GM23338 (cell line): ENCODE measurements at regions not wholly inside any gene's neighbourhood (a gene's known extent, or its start where the extent isn't known, plus 50 kb on each side); places are given as distances from the start of the nearest gene placed in this dataset.

Experiments used
- ATAC-seq: fragments of 200-7000 bp; cut with Tn5 transposase; 3 replicates; pipeline ENCODE4 v1.9.1; 2020
- DNase-seq: peaks from one replicate; pipeline ENCODE4 v3.0.0-alpha.2; 2015; ENCODE audit warnings: low spot score
- H2AFZ ChIP-seq: fragments of 200-600 bp; sonication (generic); 2 replicates; pipeline ENCODE4 v1.8.0; 2016; ENCODE audit warnings: antibody characterized with exemption, mild to moderate bottlenecking, moderate library complexity
- H3F3A ChIP-seq: fragments of 200-600 bp; sonication (generic); replicated peaks from 2 replicates; pipeline ENCODE4 v1.8.0; 2017; ENCODE audit warnings: antibody characterized with exemption, mixed run types, low read depth
- H3K27ac ChIP-seq: fragments of 200-600 bp; sonication (generic); 2 replicates; pipeline ENCODE4 v1.6.1; 2016; ENCODE audit warnings: low read depth
- H3K27me3 ChIP-seq: fragments of 200-600 bp; sonication (generic); 2 replicates; pipeline ENCODE4 v1.8.0; 2016; ENCODE audit warnings: mild to moderate bottlenecking, mixed run types, moderate library complexity; ENCODE audit not compliant: insufficient read depth
- H3K36me3 ChIP-seq: fragments of 200-600 bp; sonication (generic); 2 replicates; pipeline ENCODE4 v1.8.0; 2016; ENCODE audit warnings: mild to moderate bottlenecking; ENCODE audit not compliant: insufficient read depth
- H3K4me1 ChIP-seq: fragments of 200-600 bp; sonication (generic); 2 replicates; pipeline ENCODE4 v1.8.0; 2016; ENCODE audit warnings: mild to moderate bottlenecking, moderate library complexity; ENCODE audit not compliant: insufficient read depth
- H3K4me2 ChIP-seq: fragments of 200-600 bp; sonication (generic); 2 replicates; pipeline ENCODE4 v1.7.1; 2017; ENCODE audit warnings: mixed run types
- H3K4me3 ChIP-seq: fragments of 200-600 bp; sonication (generic); 2 replicates; pipeline ENCODE4 v1.6.1; 2016; ENCODE audit warnings: mixed run types
- H3K79me2 ChIP-seq: fragments of 200-600 bp; sonication (generic); replicated peaks from 2 replicates; pipeline ENCODE4 v1.8.0; 2017; ENCODE audit warnings: mild to moderate bottlenecking; ENCODE audit not compliant: insufficient read depth
- H3K9me2 ChIP-seq: fragments of 200-600 bp; sonication (generic); 2 replicates; pipeline ENCODE4 v1.8.0; 2017; ENCODE audit not compliant: insufficient read depth
- H4K20me1 ChIP-seq: fragments of 200-600 bp; sonication (generic); replicated peaks from 2 replicates; pipeline ENCODE4 v1.8.0; 2017; ENCODE audit warnings: mild to moderate bottlenecking; ENCODE audit not compliant: insufficient read depth
- H3K27ac Mint-ChIP-seq: 2 replicates; pipeline ENCODE4 v1.8.0; 2020; ENCODE audit warnings: inconsistent platforms, mild to moderate bottlenecking, moderate library complexity, mixed read lengths
- H3K27me3 Mint-ChIP-seq: 3 replicates; pipeline ENCODE4 v1.8.0; 2022; ENCODE audit warnings: low read depth, mild to moderate bottlenecking, moderate library complexity, mixed read lengths, inconsistent platforms; ENCODE audit not compliant: insufficient read depth, poor library complexity
- H3K36me3 Mint-ChIP-seq: 3 replicates; pipeline ENCODE4 v1.8.0; 2021; ENCODE audit warnings: low read depth, mild to moderate bottlenecking, inconsistent platforms, moderate library complexity, mixed read lengths
- H3K4me1 Mint-ChIP-seq: 3 replicates; pipeline ENCODE4 v1.8.0; 2020; ENCODE audit warnings: mild to moderate bottlenecking, inconsistent platforms, mixed read lengths
- H3K4me3 Mint-ChIP-seq: 3 replicates; pipeline ENCODE4 v1.8.0; 2021; ENCODE audit warnings: moderate library complexity, mild to moderate bottlenecking, inconsistent platforms, mixed read lengths
- H3K9me3 Mint-ChIP-seq: 3 replicates; pipeline ENCODE4 v1.8.0; 2020; ENCODE audit warnings: moderate library complexity, mild to moderate bottlenecking, inconsistent platforms, mixed read lengths
- CREB1 ChIP-seq: fragments of 250-450 bp; sonication (Bioruptor Pico); IDR thresholded peaks from 2 replicates; pipeline ENCODE4 v1.5.0; 2020; ENCODE audit warnings: low read depth, mild to moderate bottlenecking, moderate library complexity
- EZH2 ChIP-seq: fragments of 200-600 bp; sonication (generic); IDR thresholded peaks from one replicate; pipeline ENCODE4 v1.8.0; 2017; ENCODE audit warnings: antibody characterized with exemption, mild to moderate bottlenecking, low read depth; ENCODE audit not compliant: unreplicated experiment
- EZH2phosphoT487 ChIP-seq: fragments of 200-600 bp; sonication (generic); IDR thresholded peaks from one replicate; pipeline ENCODE4 v1.8.1; 2018; ENCODE audit warnings: antibody characterized with exemption; ENCODE audit not compliant: unreplicated experiment
- JUNB ChIP-seq: IDR thresholded peaks from one replicate; pipeline ENCODE4 v1.6.1; 2016; ENCODE audit warnings: antibody characterized with exemption; ENCODE audit not compliant: unreplicated experiment
- NANOG ChIP-seq: IDR thresholded peaks from 2 replicates; pipeline ENCODE4 v1.6.1; 2016; ENCODE audit warnings: antibody characterized with exemption, borderline replicate concordance
- STAT1 ChIP-seq: IDR thresholded peaks from one replicate; pipeline ENCODE4 v1.6.1; 2016; ENCODE audit warnings: antibody characterized with exemption; ENCODE audit not compliant: unreplicated experiment
- ZNF114 ChIP-seq: fragments of 250-450 bp; sonication (Bioruptor Pico); IDR thresholded peaks from 2 replicates; pipeline ENCODE4 v1.5.0; 2020; ENCODE audit warnings: mild to moderate bottlenecking, moderate library complexity
- ZNF331 ChIP-seq: fragments of 250-450 bp; sonication (Bioruptor Pico); IDR thresholded peaks from 2 replicates; pipeline ENCODE4 v1.5.0; 2020; ENCODE audit warnings: low read depth, mild to moderate bottlenecking, moderate library complexity
- TF ChIP-seq, protein P1 (sequence below): IDR thresholded peaks from 2 replicates; pipeline ENCODE4 v1.6.1; 2016; ENCODE audit warnings: antibody characterized with exemption
- TF ChIP-seq, protein P2 (sequence below): IDR thresholded peaks from one replicate; pipeline ENCODE4 v1.6.1; 2018; ENCODE audit warnings: antibody characterized with exemption; ENCODE audit not compliant: unreplicated experiment
- TF ChIP-seq, protein P3 (sequence below): fragments of 250-450 bp; sonication (Bioruptor Pico); IDR thresholded peaks from 2 replicates; pipeline ENCODE4 v1.5.0; 2020; ENCODE audit warnings: mild to moderate bottlenecking, moderate library complexity

DNA sequence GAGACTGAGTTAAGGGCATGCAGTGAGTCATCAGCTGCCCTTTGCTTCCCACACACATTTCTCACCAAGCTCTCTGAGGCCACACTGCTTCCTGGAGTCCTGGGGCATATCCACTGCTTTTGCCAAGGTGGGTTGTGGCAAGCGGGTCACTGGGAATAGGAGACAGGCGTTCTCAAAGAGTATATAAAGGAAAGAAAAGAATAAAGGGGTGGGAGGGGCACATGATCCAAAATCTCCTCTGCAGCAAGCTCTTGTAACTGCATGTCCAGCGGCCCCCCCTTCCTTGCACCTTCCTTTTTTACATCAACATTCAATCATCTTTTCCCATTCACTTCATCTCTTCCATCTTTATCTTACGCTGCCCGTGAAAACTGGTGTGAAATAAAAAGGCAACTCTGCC, 259.1 kb upstream of the RPL38 start:
- no peaks in the 10 kb centered on the region; the same call in 2 of the 3 replicates for H3K4me1 Mint-ChIP-seq
- no peaks in the 10 kb centered on the region for H3K27me3 ChIP-seq
- H3K4me1 ChIP-seq: no peaks in the 10 kb centered on the region
- H3K9me2 ChIP-seq: no peaks in the 10 kb centered on the region
- no peak overlapping the region for H3K4me2 ChIP-seq
- no peak overlapping the region for H3K27ac Mint-ChIP-seq
- no peaks in the 10 kb centered on the region for H3F3A ChIP-seq
- no peaks in the 10 kb centered on the region for H3K9me3 Mint-ChIP-seq
- H4K20me1 ChIP-seq: no peaks in the 10 kb centered on the region
- no peak for DNase-seq
- H3K36me3 Mint-ChIP-seq: no peaks in the 10 kb centered on the region; the same call in 2 of the 3 replicates
- H3K36me3 ChIP-seq: no peaks in the 10 kb centered on the region
- no peak overlapping the region for H2AFZ ChIP-seq
- ATAC-seq: no peak
- H3K4me3 ChIP-seq: no peak overlapping the region
- H3K27me3 Mint-ChIP-seq: peaks cover 4% of the 10 kb centered on the region
- no peak overlapping the region for H3K27ac ChIP-seq
- no peaks in the 10 kb centered on the region for H3K79me2 ChIP-seq
- TF ChIP-seq, protein P1, sequence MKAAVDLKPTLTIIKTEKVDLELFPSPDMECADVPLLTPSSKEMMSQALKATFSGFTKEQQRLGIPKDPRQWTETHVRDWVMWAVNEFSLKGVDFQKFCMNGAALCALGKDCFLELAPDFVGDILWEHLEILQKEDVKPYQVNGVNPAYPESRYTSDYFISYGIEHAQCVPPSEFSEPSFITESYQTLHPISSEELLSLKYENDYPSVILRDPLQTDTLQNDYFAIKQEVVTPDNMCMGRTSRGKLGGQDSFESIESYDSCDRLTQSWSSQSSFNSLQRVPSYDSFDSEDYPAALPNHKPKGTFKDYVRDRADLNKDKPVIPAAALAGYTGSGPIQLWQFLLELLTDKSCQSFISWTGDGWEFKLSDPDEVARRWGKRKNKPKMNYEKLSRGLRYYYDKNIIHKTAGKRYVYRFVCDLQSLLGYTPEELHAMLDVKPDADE: no peak
- TF ChIP-seq EZH2: no peak
- TF ChIP-seq NANOG: no peak
- TF ChIP-seq JUNB: no peak
- TF ChIP-seq CREB1 (CRISPR knock-in tag): no peak
- no peak for TF ChIP-seq ZNF114 (CRISPR knock-in tag)
- TF ChIP-seq STAT1: no peak
- no peak for TF ChIP-seq EZH2phosphoT487
- no peak for TF ChIP-seq ZNF331 (CRISPR knock-in tag)
- TF ChIP-seq, protein P2, sequence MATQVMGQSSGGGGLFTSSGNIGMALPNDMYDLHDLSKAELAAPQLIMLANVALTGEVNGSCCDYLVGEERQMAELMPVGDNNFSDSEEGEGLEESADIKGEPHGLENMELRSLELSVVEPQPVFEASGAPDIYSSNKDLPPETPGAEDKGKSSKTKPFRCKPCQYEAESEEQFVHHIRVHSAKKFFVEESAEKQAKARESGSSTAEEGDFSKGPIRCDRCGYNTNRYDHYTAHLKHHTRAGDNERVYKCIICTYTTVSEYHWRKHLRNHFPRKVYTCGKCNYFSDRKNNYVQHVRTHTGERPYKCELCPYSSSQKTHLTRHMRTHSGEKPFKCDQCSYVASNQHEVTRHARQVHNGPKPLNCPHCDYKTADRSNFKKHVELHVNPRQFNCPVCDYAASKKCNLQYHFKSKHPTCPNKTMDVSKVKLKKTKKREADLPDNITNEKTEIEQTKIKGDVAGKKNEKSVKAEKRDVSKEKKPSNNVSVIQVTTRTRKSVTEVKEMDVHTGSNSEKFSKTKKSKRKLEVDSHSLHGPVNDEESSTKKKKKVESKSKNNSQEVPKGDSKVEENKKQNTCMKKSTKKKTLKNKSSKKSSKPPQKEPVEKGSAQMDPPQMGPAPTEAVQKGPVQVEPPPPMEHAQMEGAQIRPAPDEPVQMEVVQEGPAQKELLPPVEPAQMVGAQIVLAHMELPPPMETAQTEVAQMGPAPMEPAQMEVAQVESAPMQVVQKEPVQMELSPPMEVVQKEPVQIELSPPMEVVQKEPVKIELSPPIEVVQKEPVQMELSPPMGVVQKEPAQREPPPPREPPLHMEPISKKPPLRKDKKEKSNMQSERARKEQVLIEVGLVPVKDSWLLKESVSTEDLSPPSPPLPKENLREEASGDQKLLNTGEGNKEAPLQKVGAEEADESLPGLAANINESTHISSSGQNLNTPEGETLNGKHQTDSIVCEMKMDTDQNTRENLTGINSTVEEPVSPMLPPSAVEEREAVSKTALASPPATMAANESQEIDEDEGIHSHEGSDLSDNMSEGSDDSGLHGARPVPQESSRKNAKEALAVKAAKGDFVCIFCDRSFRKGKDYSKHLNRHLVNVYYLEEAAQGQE: no peak
- no peak overlapping the region for H3K4me3 Mint-ChIP-seq

DNA sequence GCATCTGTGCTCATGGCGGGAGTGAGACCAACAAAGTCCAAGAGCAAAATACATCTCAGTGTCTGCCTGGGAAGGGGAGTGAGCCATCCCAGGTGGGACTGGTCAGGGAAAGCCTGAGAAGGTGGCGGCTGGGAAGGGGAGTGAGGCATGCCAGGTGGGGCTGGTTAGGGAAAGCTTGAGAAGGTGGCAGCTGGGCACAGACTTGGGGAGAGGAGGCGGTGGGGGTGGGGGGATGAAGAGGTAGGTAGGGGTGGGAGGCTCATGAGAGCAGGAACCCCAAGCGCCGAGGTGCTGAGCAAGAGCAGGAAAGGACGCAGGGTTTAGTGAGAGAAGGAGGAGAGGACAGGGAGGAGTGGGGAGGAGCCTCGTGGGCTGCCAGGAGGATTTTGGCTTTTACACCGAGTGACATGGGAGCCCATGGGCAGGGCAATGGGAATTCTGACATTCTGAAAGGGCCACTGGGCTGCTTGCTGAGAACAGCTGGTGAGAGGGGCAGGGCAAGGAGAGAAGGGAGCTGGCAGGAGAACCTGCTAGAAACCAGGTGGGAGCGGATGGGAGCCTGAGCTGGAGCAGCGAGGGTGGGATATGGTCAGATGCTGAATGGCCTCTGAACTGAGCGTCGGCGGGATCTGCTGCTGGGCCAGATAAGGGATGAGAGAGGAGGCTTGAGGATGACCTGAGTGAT, 256.1 kb upstream of the RPL38 start:
- H3K4me2 ChIP-seq: no peak overlapping the region
- no peaks in the 10 kb centered on the region for H3K36me3 ChIP-seq
- H3K9me3 Mint-ChIP-seq: no peaks in the 10 kb centered on the region
- H3K79me2 ChIP-seq: no peaks in the 10 kb centered on the region
- H2AFZ ChIP-seq: no peak overlapping the region
- no peaks in the 10 kb centered on the region for H3K9me2 ChIP-seq
- H4K20me1 ChIP-seq: no peaks in the 10 kb centered on the region
- H3K4me1 ChIP-seq: peaks cover 4% of the 10 kb centered on the region; the same call in 1 of the 2 replicates
- H3K4me3 Mint-ChIP-seq: no peak overlapping the region
- H3K4me3 ChIP-seq: no peak overlapping the region
- peaks cover 12% of the 10 kb centered on the region for H3K27me3 Mint-ChIP-seq
- H3K4me1 Mint-ChIP-seq: peaks cover 10% of the 10 kb centered on the region
- no peaks in the 10 kb centered on the region; the same call in 2 of the 3 replicates for H3K36me3 Mint-ChIP-seq
- no peaks in the 10 kb centered on the region for H3F3A ChIP-seq
- H3K27ac ChIP-seq: no peak overlapping the region
- peaks cover 18% of the 10 kb centered on the region for H3K27me3 ChIP-seq
- ATAC-seq (no peak), DNase-seq (no peak)
- H3K27ac Mint-ChIP-seq: no peak overlapping the region
- TF ChIP-seq, protein P3, sequence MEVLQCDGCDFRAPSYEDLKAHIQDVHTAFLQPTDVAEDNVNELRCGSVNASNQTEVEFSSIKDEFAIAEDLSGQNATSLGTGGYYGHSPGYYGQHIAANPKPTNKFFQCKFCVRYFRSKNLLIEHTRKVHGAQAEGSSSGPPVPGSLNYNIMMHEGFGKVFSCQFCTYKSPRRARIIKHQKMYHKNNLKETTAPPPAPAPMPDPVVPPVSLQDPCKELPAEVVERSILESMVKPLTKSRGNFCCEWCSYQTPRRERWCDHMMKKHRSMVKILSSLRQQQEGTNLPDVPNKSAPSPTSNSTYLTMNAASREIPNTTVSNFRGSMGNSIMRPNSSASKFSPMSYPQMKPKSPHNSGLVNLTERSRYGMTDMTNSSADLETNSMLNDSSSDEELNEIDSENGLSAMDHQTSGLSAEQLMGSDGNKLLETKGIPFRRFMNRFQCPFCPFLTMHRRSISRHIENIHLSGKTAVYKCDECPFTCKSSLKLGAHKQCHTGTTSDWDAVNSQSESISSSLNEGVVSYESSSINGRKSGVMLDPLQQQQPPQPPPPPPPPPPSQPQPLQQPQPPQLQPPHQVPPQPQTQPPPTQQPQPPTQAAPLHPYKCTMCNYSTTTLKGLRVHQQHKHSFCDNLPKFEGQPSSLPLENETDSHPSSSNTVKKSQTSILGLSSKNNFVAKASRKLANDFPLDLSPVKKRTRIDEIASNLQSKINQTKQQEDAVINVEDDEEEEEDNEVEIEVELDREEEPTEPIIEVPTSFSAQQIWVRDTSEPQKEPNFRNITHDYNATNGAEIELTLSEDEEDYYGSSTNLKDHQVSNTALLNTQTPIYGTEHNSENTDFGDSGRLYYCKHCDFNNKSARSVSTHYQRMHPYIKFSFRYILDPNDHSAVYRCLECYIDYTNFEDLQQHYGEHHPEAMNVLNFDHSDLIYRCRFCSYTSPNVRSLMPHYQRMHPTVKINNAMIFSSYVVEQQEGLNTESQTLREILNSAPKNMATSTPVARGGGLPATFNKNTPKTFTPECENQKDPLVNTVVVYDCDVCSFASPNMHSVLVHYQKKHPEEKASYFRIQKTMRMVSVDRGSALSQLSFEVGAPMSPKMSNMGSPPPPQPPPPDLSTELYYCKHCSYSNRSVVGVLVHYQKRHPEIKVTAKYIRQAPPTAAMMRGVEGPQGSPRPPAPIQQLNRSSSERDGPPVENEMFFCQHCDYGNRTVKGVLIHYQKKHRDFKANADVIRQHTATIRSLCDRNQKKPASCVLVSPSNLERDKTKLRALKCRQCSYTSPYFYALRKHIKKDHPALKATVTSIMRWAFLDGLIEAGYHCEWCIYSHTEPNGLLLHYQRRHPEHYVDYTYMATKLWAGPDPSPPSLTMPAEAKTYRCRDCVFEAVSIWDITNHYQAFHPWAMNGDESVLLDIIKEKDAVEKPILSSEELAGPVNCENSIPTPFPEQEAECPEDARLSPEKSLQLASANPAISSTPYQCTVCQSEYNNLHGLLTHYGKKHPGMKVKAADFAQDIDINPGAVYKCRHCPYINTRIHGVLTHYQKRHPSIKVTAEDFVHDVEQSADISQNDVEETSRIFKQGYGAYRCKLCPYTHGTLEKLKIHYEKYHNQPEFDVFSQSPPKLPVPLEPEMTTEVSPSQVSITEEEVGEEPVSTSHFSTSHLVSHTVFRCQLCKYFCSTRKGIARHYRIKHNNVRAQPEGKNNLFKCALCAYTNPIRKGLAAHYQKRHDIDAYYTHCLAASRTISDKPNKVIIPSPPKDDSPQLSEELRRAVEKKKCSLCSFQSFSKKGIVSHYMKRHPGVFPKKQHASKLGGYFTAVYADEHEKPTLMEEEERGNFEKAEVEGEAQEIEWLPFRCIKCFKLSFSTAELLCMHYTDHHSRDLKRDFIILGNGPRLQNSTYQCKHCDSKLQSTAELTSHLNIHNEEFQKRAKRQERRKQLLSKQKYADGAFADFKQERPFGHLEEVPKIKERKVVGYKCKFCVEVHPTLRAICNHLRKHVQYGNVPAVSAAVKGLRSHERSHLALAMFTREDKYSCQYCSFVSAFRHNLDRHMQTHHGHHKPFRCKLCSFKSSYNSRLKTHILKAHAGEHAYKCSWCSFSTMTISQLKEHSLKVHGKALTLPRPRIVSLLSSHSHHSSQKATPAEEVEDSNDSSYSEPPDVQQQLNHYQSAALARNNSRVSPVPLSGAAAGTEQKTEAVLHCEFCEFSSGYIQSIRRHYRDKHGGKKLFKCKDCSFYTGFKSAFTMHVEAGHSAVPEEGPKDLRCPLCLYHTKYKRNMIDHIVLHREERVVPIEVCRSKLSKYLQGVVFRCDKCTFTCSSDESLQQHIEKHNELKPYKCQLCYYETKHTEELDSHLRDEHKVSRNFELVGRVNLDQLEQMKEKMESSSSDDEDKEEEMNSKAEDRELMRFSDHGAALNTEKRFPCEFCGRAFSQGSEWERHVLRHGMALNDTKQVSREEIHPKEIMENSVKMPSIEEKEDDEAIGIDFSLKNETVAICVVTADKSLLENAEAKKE (CRISPR knock-in tag): no peak
- TF ChIP-seq EZH2phosphoT487 (no peak), ZNF114 (CRISPR knock-in tag) (no peak), JUNB (no peak)
